ENCODE measurements at regions not wholly inside any gene's neighbourhood (a gene's known extent, or its start where the extent isn't known, plus 50 kb on each side); places are given as distances from the start of the nearest gene placed in this dataset.
"Not testable (repeated sequence)": the region's sequence is repeated elsewhere in the genome, so short reads cannot be mapped to it uniquely, and the experiment has no call there.

DNA sequence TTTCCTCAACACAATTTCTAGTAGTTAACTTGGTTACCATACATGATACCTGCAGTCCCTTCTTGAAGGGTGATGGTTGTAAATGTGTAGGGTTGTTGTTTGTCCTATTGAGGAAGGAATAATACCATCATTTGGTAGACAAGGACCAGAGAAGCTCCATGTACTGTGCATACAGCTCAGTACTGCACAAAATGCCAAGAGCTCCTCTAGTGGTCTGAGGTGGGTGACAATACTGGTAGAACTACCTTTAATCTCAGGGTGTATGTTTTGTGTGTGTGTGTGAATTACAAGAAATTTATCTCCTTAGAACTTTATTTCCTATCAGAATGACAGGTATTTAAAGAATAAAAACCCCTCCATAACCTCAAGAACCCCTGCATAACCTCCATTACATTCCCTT lies 575.3 kb downstream of the TMTC2 start:
- ChIA-PET CTCF (no interaction called here), POLR2A (no interaction called here)
- Histone ChIP-seq H3K27ac (ENCODE audit: low read depth, low read length) (no peak overlapping the region), H3K9me3 (ENCODE audit: control insufficient read depth, insufficient read depth, low read length) (no peaks in the 10 kb centered on the region), H3K27me3 (ENCODE audit: control insufficient read depth, insufficient read depth, low read length) (no peaks in the 10 kb centered on the region), H3K4me3 (ENCODE audit: low read depth, low read length) (no peak overlapping the region)
- DNase-seq (ENCODE audit: low read depth, low spot score) = no peak
- TF ChIP-seq, protein P1, sequence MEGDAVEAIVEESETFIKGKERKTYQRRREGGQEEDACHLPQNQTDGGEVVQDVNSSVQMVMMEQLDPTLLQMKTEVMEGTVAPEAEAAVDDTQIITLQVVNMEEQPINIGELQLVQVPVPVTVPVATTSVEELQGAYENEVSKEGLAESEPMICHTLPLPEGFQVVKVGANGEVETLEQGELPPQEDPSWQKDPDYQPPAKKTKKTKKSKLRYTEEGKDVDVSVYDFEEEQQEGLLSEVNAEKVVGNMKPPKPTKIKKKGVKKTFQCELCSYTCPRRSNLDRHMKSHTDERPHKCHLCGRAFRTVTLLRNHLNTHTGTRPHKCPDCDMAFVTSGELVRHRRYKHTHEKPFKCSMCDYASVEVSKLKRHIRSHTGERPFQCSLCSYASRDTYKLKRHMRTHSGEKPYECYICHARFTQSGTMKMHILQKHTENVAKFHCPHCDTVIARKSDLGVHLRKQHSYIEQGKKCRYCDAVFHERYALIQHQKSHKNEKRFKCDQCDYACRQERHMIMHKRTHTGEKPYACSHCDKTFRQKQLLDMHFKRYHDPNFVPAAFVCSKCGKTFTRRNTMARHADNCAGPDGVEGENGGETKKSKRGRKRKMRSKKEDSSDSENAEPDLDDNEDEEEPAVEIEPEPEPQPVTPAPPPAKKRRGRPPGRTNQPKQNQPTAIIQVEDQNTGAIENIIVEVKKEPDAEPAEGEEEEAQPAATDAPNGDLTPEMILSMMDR (IDR thresholded peaks at IDR 0.05; ENCODE audit: low read depth, low read length) = no peak

- DNase-seq (ENCODE audit: low read depth, low spot score); H3K4me3 ChIP-seq (ENCODE audit: low read depth, low read length); CTCF ChIA-PET; POLR2A ChIA-PET; H3K27ac ChIP-seq (ENCODE audit: low read depth, low read length); H3K27me3 ChIP-seq (ENCODE audit: control insufficient read depth, insufficient read depth, low read length); H3K9me3 ChIP-seq (ENCODE audit: control insufficient read depth, insufficient read depth, low read length): not testable (repeated sequence)
These were observed 573.4 kb downstream of the TMTC2 start for GRCh38 chr12:83260126-83260525.

- Histone ChIP-seq H3K4me3 (ENCODE audit: low read depth, low read length) (no peak overlapping the region), H3K9me3 (ENCODE audit: control insufficient read depth, insufficient read depth, low read length) (no peaks in the 10 kb centered on the region; the same call in 1 of the 2 replicates), H3K27me3 (ENCODE audit: control insufficient read depth, insufficient read depth, low read length) (no peaks in the 10 kb centered on the region), H3K27ac (ENCODE audit: low read depth, low read length) (no peak overlapping the region)
- POLR2A ChIA-PET = no interaction called here
- CTCF ChIA-PET = no interaction called here
- no peak for DNase-seq (ENCODE audit: low read depth, low spot score)
- TF ChIP-seq, protein P1 (IDR thresholded peaks at IDR 0.05; ENCODE audit: low read depth, low read length) = no peak
These were observed 571.0 kb downstream of the TMTC2 start for GRCh38 chr12:83257726-83258125.

GRCh38 chr12:83256562-83256961 lies 569.9 kb downstream of the TMTC2 start:
- ChIA-PET POLR2A (no interaction called here), CTCF (no interaction called here)
- H3K27ac ChIP-seq (ENCODE audit: low read depth, low read length) = no peak overlapping the region
- no peaks in the 10 kb centered on the region for H3K27me3 ChIP-seq (ENCODE audit: control insufficient read depth, insufficient read depth, low read length)
- no peak overlapping the region for H3K4me3 ChIP-seq (ENCODE audit: low read depth, low read length)
- no peaks in the 10 kb centered on the region; the same call in 1 of the 2 replicates for H3K9me3 ChIP-seq (ENCODE audit: control insufficient read depth, insufficient read depth, low read length)
- TF ChIP-seq, protein P1 (IDR thresholded peaks at IDR 0.05; ENCODE audit: low read depth, low read length) = no peak
- DNase-seq (ENCODE audit: low read depth, low spot score) = no peak

- POLR2A ChIA-PET = no interaction called here
- no peak overlapping the region for H3K27ac ChIP-seq (ENCODE audit: low read depth, low read length)
These were observed 564.2 kb downstream of the TMTC2 start for GRCh38 chr12:83250866-83251265.

More at GRCh38 chr12:83250866-83251265, 564.2 kb downstream of the TMTC2 start:
- TF ChIP-seq, protein P1 (IDR thresholded peaks at IDR 0.05; ENCODE audit: low read depth, low read length) = no peak
- H3K4me3 ChIP-seq (ENCODE audit: low read depth, low read length) = no peak overlapping the region
- no peaks in the 10 kb centered on the region for H3K27me3 ChIP-seq (ENCODE audit: control insufficient read depth, insufficient read depth, low read length)
- DNase-seq (ENCODE audit: low read depth, low spot score) = no peak
- H3K9me3 ChIP-seq (ENCODE audit: control insufficient read depth, insufficient read depth, low read length) = no peaks in the 10 kb centered on the region
- CTCF ChIA-PET = no interaction called here

Data from AG04450 (cell line).